Loucy (cell line): ENCODE measurements at regions not wholly inside any gene's neighbourhood (a gene's known extent, or its start where the extent isn't known, plus 50 kb on each side); places are given as distances from the start of the nearest gene placed in this dataset.

Experiments used
- CTCF ChIP-seq: fragments of 200-600 bp; sonication (generic); conservative IDR thresholded peaks from 2 replicates; pipeline ENCODE4 v1.5.1; 2014; ENCODE audit warnings: mild to moderate bottlenecking, antibody characterized with exemption, low read length
- EZH2phosphoT487 ChIP-seq: fragments of 200-600 bp; IDR thresholded peaks from 2 replicates; pipeline ENCODE4 v1.6.1; 2018; ENCODE audit warnings: antibody characterized with exemption, mild to moderate bottlenecking, moderate library complexity, borderline replicate concordance

- no peak for TF ChIP-seq CTCF
- no peak for TF ChIP-seq EZH2phosphoT487
Measured at GRCh38 chr6:102799051-102799450, 1405.5 kb downstream of the GRIK2 start.
